EL (cell line): ENCODE measurements at regions not wholly inside any gene's neighbourhood (a gene's known extent, or its start where the extent isn't known, plus 50 kb on each side); places are given as distances from the start of the nearest gene placed in this dataset.

Experiments used
- DNase-seq: peaks from one replicate; pipeline ENCODE4 v3.0.0-alpha.2; 2016

- DNase-seq = no peak
Measured at GRCh38 chr13:59607780-59608233, 555.9 kb downstream of the DIAPH3 start.

- DNase-seq = no peak
Measured at GRCh38 chr13:59609421-59609820, 554.3 kb downstream of the DIAPH3 start.
